ENCODE measurements at regions not wholly inside any gene's neighbourhood (a gene's known extent, or its start where the extent isn't known, plus 50 kb on each side); places are given as distances from the start of the nearest gene placed in this dataset.
"Not testable (repeated sequence)": the region's sequence is repeated elsewhere in the genome, so short reads cannot be mapped to it uniquely, and the experiment has no call there.

DNA sequence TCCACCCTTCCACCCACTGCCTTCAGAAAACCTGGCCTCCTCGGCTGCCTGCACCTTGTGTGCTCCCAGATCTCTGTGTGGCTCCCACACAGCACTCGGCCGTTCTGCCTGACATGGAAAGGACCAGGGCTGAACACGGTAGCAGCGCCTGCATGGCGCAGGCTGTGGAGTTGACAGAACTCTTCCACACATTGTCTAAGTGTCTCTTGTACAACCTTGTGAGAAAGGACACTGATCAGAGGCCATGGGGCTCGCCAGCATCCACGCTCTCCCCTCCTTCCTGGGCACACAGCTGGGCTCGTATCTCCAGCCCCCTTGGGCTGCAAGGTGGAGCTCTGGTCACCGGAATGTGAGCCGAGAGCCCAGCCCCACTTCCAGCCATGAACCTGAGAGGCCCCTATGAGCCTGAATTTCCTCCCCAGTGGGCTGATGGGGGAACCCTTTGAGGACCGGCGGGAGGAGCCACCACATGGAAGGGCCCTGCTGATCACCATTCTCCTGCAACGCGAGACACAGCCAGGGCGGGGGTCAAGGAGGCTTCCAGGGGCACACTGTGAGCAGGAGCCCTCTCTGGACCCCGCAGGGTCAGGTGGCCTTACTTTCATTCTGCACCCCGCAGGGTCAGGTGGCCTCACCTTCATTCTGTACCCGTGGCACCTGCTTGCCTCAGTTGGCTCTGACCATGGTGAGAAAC is 314.2 kb upstream of the MYT1L start:
- no peak overlapping the region for H3K27ac ChIP-seq
- no peaks in the 10 kb centered on the region for H3K36me3 ChIP-seq
- H3K4me3 ChIP-seq (ENCODE audit: low read depth, low read length) = no peak overlapping the region
- TF ChIP-seq CTCF (IDR thresholded peaks at IDR 0.05; ENCODE audit: low read depth, low read length) = no peak
- H3K27me3 ChIP-seq (ENCODE audit: insufficient read depth, low read depth, severe bottlenecking) = no peaks in the 10 kb centered on the region
- peaks cover 3% of the 10 kb centered on the region for H3K9me3 ChIP-seq (ENCODE audit: severe bottlenecking)
- no peak for DNase-seq

GRCh38 chr2:2644751-2645150 is 313.7 kb upstream of the MYT1L start:
- not testable (repeated sequence) for DNase-seq; H3K4me3 ChIP-seq (ENCODE audit: low read depth, low read length); H3K27me3 ChIP-seq (ENCODE audit: insufficient read depth, low read depth, severe bottlenecking); H3K27ac ChIP-seq; H3K36me3 ChIP-seq; H3K9me3 ChIP-seq (ENCODE audit: severe bottlenecking)

DNA sequence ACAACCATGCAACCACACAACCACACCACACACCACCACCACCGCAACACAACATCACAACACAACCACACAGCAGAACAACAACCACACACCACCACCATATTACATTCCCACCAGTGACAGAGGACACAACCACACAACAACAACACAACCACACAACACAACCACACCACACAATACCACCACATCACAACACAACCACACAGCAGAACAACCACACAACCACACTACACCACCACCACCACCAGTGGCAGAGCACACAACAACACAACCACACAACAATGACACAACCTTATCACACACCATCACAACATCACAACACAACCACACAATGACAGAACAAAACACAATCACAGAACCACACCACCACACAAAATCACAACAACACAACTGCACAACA is 313.0 kb upstream of the MYT1L start:
- H3K27ac ChIP-seq = no peak overlapping the region
- no peak for DNase-seq
- peaks cover 2% of the 10 kb centered on the region for H3K27me3 ChIP-seq (ENCODE audit: insufficient read depth, low read depth, severe bottlenecking)
- H3K36me3 ChIP-seq = no peaks in the 10 kb centered on the region
- H3K4me3 ChIP-seq (ENCODE audit: low read depth, low read length) = no peak overlapping the region
- no peak for TF ChIP-seq CTCF (IDR thresholded peaks at IDR 0.05; ENCODE audit: low read depth, low read length)
- H3K9me3 ChIP-seq (ENCODE audit: severe bottlenecking) = peaks cover 3% of the 10 kb centered on the region

GRCh38 chr2:2642906-2643890 is 312.1 kb upstream of the MYT1L start:
- TF ChIP-seq CTCF (IDR thresholded peaks at IDR 0.05; ENCODE audit: low read depth, low read length) = no peak
- peaks cover 3% of the 10 kb centered on the region for H3K27me3 ChIP-seq (ENCODE audit: insufficient read depth, low read depth, severe bottlenecking)
- no peak for DNase-seq
- H3K27ac ChIP-seq = no peak overlapping the region
- H3K36me3 ChIP-seq = no peaks in the 10 kb centered on the region
- no peak overlapping the region for H3K4me3 ChIP-seq (ENCODE audit: low read depth, low read length)
- peaks cover 3% of the 10 kb centered on the region for H3K9me3 ChIP-seq (ENCODE audit: severe bottlenecking)

- Histone ChIP-seq H3K27me3 (ENCODE audit: insufficient read depth, low read depth, severe bottlenecking) (peaks cover 3% of the 10 kb centered on the region), H3K4me3 (ENCODE audit: low read depth, low read length) (no peak overlapping the region), H3K36me3 (no peaks in the 10 kb centered on the region), H3K27ac (no peak overlapping the region), H3K9me3 (ENCODE audit: severe bottlenecking) (no peaks in the 10 kb centered on the region)
- no peak for TF ChIP-seq CTCF (IDR thresholded peaks at IDR 0.05; ENCODE audit: low read depth, low read length)
- no peak for DNase-seq
Measured at GRCh38 chr2:2641541-2642410, 310.7 kb upstream of the MYT1L start.

Data from WERI-Rb-1 (cell line).